DND-41 (cell line): ENCODE measurements at regions not wholly inside any gene's neighbourhood (a gene's known extent, or its start where the extent isn't known, plus 50 kb on each side); places are given as distances from the start of the nearest gene placed in this dataset.

ENCODE experiments used
- EZH2 ChIP-seq: IDR thresholded peaks from 3 replicates; pipeline ENCODE4 v1.6.1; 2012; ENCODE audit warnings: borderline replicate concordance, low read depth, mild to moderate bottlenecking, moderate library complexity, low read length, inconsistent platforms; ENCODE audit not compliant: severe bottlenecking
- TF ChIP-seq, protein P1 (sequence below): IDR thresholded peaks from 2 replicates; pipeline ENCODE4 v1.5.1; 2012; ENCODE audit warnings: borderline replicate concordance, low read length, moderate library complexity, mild to moderate bottlenecking; ENCODE audit not compliant: poor library complexity, severe bottlenecking; ENCODE audit errors: extremely low read depth

DNA sequence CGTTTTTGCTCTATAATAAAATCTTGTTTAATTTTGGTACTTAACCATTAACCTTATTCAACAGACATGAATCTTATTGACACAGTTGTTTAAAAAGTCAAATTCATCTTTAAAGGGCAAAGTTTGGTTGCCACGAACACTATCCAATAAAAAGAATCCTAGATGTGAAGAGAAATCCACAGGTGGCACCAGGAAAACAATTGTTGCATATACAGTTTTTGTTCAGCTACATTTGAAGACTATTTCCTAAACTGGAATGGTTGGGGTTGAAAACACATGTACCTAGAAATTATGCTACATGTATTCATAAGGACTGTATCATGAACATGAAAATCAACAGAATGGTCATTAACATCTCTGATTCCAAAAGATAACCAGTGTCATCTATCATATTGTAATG lies 71.1 kb upstream of the GULP1 start:
- TF ChIP-seq, protein P1, sequence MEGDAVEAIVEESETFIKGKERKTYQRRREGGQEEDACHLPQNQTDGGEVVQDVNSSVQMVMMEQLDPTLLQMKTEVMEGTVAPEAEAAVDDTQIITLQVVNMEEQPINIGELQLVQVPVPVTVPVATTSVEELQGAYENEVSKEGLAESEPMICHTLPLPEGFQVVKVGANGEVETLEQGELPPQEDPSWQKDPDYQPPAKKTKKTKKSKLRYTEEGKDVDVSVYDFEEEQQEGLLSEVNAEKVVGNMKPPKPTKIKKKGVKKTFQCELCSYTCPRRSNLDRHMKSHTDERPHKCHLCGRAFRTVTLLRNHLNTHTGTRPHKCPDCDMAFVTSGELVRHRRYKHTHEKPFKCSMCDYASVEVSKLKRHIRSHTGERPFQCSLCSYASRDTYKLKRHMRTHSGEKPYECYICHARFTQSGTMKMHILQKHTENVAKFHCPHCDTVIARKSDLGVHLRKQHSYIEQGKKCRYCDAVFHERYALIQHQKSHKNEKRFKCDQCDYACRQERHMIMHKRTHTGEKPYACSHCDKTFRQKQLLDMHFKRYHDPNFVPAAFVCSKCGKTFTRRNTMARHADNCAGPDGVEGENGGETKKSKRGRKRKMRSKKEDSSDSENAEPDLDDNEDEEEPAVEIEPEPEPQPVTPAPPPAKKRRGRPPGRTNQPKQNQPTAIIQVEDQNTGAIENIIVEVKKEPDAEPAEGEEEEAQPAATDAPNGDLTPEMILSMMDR, result no peak
- no peak for TF ChIP-seq EZH2
